Fibroblast of skin of left biceps (primary cell): ENCODE measurements at regions not wholly inside any gene's neighbourhood (a gene's known extent, or its start where the extent isn't known, plus 50 kb on each side); places are given as distances from the start of the nearest gene placed in this dataset.
A peak's percentile ranks its signal among the peaks of the same experiment; 100 is the strongest.

ENCODE experiments used
- DNase-seq, 2 experiments: peaks; one replicate each; pipeline ENCODE4 v3.0.0-alpha.2; 2013; ENCODE audit warnings: low read depth in 2 of 2

DNA sequence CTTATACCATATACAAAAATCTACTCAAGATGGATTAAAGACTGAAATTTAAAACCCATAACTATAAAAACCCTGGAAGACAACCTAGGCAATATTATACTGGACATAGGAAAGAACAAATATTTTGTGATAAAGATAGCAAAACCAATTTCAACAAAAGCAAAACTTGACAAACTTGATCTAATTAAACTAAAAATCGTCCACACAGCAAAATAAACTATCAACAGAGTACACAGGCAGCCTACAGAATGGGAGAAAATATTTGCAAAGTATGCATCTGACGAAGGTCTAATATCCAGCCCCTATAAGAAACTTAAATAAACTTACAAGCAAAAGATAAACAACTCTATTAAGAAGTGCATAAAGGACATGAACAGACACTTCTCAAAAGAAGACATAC, 240.1 kb downstream of the HGF start:
- no peak for DNase-seq

DNA sequence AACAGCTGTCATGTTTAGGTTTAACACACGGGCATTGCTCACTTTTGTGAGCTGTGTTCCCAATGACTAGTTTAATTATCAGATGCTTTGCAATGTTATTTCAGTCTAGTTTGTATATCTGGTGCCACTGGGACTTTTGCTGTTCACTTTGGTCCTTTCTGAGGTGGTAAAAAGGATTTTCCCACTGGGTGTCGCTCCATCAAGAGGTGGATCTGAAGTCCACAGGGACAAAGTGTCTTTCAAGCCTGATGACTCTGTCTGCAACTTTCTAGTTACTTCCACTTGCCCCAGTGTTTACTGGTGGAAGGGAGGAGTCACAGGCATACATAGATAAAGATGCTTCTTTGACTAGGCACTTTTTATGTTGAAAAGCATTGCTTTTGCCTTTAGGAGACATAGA, 242.2 kb downstream of the HGF start:
- DNase-seq = no peak

DNA sequence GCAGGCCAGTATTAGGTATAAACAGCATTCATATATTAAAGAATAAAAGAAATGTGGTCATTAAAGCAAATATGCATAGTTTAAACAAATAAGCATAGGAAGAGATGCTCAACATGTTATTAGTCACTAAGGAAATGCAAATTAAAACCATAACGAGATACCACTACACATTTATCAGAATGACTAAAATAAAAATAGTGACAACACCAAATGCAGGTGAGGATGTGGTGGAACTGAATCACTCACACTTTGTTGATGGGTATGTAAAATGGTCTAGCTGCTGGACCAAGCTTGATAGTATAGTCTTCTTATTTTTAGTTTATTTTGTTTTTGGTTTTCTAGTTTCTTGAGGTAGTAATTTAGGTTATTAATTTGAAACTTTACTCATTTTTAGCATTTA, 242.9 kb downstream of the HGF start:
- no peak for DNase-seq

DNA sequence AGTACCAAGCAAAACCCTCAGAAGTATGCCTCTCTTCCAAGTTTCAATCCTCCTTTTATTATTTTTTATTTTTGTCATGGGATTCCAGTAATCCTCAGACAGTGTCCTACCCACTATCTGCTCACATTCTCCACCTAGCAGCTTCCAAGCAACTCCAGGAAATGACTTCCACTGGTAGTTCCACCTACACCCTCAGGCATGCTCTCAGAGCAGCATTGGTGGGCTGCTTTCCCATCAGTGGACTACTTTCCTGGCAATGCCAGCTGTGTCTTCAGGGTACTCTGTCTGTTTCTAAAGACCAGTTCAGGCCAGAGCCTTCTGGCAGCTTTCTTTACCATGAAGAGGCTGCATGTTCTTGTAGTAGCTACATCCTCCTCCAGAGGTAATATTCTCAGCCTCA, 244.0 kb downstream of the HGF start:
- DNase-seq = no peak

DNA sequence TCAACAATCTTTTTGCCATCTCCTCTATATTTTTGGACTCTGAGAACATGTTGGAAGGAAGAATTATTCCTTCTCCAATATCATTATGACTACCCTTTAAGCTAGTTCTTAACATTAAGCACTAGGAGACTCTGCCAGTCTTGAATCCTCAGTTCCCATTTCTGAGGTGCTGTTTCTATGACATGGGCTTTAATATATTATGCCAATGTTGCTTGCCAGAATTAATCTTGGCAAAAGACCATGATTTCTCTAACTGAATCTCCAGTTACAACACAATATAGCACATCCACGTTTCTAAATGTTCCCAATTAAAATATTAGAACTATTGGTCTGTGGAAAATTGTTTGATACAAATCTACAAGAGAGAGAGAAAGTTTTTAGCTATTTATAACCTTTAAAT, 250.0 kb downstream of the HGF start:
- no peak for DNase-seq

DNA sequence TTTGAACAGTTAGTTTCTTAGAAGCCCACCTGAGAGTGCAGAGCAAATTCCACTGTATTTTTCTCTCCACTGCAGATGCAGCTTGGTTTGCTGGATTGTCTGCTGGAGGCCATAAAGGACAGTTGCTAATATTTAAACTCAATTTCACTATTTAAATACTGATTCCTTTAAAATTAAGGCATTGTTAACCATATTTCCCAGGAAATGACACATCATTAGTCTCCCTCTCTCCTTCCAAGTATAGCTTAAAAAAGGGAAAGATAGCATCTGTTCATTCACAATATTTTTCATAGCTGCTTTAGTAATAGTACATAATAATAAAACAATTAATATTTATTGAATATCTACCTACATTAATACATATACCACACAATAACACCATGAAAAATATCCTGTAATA, 252.9 kb downstream of the HGF start:
- DNase-seq = no peak

DNA sequence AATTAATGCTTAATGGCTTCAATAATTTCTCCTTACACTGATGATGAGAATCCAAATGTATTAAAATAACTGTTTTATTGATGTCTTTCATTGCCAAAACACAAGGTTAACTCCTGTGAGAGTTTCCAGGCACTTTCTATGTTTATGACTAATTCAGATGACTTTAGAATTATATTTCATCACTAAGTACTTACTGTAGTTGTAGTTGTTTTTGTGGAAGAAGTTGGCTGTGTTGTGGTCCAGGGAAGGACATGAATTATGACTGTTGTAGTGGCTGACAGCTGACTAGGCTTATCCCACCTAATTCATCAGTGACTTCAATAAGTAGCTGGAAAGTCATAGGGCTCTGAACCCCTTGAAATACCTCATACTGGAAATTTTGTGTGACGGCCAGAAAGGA, 254.8 kb downstream of the HGF start:
- DNase-seq = peak; percentile 47 to 51

DNA sequence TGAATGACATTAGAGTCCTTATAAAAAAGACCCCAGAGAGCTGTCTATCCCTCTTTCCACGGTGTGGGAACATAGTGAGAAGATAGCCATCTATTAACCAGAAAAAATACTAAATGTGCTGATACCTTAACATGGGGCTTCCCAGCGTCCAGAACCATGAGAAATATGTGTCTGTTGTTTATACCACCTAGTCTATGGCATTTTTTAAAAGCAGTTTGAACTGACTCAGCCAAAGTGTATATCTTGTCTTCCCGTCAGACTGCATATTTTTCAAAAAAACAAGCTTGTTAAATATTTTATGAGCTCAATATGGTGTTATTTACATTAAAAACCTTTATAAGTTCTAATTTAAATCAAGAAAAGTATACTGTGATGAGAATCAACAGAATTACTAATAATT, 255.3 kb downstream of the HGF start:
- DNase-seq = no peak

DNA sequence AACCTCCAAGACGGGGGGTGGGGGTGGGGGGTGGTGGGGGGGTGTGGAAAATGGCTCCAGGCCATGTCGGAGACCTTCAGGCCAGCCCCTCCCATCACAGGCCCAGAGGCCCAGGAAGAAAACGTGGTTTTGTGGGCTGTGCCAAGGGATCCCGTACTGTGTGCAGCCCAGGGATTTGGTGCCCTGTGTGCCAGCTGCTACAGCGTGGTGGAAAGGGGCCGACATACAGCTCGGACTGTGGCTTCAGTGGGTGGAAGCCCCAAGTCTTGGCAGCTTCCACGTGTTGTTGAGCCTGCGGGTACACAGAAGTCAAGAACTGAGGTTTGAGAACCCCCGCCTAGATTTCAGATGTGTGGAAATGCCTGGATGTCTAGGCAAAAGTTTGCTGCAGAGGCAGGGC, 259.7 kb downstream of the HGF start:
- DNase-seq = no peak

DNA sequence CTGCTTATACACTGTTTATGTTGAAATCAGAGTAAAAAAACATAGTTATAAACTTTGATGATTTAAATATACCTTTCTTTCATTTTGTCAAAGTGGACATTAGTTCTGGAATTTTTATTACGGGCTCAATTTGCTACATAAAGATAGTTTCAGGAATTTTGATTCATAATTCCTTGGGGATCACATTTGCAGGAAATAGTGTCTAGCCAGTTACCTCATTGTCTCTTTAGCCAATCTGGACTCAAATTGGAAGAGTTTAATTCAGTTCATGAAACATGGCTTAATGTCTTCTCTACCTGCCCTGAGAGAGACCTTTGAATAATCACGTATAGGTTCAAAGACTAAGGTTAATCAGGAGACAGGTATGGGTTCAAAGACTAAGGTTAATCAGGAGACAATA, 262.6 kb downstream of the HGF start:
- no peak for DNase-seq

DNA sequence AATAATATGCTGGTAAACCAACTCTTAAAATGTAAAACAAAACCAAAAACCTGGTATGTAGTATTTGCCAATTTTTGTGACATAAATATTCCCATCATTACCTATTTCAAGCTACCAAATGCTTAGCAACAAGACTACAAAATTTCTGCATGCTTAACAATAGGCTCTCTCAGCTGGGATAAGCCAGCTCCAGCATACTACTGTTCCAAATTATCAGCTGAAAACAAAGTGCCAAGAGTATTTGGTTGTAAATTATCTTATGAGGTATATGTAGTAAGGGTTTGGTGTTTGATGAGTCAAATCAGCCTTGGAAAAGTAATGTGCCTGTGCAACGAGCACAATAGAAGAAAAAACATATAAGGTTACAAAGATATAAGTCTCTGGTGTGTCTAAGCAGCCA, 263.2 kb downstream of the HGF start:
- DNase-seq = no peak

DNA sequence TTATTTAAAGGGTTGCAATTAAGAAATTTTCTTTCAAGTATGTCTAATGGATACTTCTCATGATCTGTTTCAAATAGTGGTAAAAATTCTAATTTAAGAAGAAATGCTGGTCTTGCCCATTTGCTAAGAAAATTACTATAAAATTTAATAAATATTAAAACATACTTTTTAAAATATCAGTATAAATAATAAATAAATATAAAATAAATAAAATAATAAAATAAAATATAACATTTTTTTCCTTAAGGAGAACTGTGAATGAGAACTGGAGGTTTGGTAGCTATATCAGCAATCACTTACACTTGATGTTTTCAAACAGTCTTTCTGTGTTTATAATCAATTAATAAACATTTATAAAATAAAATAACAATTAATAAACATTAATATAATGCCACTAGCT, 266.1 kb downstream of the HGF start:
- DNase-seq = no peak

DNA sequence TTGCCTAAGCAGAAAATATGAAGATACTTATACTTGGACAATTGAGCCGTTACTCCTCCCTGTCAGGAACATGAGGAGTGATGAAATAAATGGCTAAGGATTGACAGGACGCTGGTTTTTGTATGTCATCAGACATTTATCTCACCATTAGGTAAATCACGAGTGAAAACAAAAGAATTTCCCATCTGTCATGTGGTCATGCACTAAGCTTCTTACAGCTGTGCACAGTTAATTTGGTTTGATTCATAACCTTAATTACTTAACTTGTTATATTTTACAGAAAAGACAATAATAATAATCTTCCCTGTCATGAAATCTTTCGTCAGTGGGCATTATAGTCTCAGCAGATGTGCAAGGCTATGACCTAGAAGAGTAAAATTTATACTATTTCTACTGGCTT, 266.5 kb downstream of the HGF start:
- no peak for DNase-seq

DNA sequence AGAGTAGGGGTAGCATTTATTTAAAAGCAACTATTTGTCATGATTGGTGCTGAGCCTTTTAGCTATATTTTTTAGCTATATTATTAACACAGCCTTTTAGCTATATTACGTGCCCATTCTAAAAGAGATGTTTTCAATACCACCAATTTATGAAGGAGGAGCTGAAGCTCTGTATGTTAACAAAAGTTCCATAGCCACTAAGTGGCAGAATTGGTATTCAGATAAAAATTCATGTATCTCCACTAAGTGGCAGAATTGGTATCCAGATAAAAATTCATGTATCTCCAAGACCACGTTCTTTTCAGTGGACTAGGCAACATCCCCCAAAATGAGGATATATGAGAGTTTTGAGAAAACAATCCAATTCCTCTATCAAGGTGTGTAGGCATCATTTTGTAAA, 268.6 kb downstream of the HGF start:
- no peak for DNase-seq

DNA sequence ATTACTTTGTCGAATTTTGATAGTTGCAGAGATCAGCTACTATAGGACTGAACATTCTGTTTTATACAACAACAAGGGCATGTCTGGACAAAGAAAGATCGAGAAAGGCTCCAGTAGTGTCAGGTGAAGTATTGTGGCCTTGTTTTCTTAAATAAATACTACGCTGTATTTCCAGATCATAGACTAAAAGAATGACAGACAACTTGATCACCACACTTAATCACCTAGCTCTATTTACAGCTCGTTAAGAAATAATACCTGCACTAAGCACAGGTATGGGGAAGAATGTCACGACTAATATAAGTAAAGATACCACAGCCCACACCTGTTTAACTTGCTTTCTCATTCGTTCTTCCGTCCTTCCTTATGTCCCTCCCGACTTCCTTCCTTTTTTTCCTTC, 269.2 kb downstream of the HGF start:
- no peak for DNase-seq

DNA sequence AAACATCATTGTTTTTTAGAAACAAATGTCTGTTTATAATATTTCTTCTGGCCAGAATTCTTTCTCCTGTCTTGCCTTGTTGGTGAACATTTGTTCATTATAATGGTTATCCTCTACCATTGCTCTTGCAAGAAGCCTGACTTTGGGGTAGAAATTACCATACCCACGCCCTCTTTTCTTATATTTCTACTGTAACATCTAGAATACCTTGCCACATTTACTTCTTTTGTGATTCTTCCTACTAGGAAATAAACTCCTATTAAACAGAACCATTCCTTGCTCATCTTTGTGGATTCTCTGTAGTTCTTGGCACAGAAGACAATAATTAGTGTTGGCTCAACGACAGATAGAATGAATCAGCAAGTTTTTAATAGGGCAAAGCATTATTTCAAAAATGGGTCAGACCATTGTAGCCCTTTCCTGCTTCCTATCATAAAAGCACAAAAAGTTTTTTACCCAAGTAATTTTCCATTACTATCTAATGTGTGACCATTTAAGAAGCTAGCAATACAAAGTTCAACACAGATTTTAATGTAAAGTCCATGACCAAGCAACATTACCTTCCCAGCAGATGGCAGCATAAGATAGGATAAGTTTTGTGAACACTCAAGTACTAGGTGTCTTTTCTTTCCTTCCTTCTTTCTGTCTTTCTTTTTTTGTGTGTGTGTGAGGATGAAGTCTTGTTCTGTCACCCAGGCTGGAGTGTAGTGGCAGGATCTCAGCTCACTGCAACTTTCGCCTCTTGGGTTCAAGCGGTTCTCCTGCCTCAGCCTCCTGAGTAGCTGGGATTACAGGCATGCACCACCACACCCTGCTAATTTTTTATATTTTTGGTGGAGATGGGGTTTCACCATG, 270.4 kb downstream of the HGF start:
- peak; percentile 64 to 68 for DNase-seq

DNA sequence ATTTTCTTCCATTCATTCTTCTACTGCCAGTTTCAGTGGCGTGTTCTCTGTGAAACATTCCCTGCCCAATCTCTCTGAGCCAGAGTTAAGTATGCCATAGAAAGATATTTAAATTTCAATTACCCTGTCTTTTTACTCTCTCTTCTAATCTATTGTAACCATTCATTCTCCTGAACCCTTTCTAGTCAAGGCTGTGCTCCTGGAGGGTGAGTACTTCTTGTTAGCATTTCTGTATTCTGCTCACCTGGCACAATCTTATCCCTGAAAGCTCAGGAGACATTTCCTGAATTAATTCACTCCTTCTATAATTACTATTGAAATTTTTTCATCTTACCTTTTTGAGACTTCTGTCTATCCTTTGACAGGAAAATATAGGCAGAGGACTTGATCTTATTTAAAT, 271.7 kb downstream of the HGF start:
- no peak for DNase-seq

DNA sequence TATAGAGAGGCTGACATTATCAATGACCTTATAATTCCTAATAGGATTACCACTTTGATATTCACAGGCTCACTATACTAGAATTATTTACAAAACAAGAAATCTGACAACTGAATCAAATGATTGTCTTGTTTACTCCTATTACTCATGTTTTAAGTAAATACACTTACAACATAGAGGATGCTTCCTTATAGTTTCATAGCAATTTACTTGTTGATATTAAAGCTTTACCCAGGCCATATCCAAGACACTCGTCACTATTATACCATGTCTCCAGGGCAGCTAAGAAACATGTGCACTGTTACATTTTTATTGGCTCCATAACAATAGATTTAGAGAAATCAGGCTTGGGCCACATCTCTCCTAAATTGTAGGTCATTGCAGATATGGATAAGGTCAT, 276.9 kb downstream of the HGF start:
- no peak for DNase-seq

DNA sequence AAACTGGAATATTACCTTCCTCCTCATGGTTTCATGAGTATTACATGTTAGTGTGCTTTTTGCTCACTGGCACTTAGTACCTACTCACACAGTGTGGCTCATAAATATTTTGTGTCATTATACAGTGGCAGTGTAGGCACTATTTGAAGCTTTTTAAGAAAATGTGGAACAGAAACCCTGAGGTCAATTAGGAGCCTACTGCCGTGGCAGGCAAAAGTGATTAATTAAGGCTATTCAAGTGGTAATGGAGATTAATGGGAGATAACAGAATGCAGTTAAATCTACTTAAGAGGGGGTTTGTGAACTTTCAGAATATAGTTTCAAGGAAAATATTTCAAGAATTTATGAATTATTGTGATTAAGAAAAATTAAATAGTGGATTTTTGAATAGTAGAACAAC, 277.6 kb downstream of the HGF start:
- no peak for DNase-seq

DNA sequence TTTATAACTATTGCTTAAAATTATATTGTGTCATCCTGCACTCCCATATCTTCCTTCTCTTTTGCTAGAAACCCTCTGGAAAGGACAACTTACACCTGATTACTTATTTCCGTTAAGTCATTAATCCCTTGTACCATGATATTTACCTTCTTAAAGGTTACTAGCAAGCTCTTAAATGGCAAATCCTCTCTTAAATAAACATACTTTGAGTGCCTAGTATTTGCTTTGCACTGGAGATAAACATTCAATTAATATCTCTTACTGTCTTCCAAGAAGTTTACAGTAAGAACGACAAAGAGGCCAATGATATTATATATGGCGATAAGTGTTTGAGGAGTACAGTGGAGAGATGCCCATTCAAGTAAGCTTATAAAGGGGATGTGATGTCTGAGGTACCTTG, 278.3 kb downstream of the HGF start:
- DNase-seq = no peak

DNA sequence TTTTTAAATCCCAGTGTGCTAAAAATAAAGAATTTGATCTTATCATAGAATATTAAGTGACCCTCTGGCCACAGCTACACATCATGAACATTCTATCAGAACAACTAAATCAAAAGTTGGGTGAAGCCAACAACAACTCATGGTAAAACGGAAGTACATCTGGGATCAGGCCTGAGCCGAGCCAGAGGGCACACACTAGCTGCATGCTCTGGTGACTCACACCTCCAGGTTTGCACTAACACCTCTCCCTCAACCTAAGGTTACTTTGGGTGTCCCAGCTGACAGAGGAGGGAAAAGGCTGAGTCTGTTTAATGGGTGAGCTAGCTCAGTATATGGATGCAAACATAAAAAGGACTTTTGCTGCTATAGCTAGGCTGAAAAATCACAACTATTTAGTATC, 281.6 kb downstream of the HGF start:
- DNase-seq = no peak

DNA sequence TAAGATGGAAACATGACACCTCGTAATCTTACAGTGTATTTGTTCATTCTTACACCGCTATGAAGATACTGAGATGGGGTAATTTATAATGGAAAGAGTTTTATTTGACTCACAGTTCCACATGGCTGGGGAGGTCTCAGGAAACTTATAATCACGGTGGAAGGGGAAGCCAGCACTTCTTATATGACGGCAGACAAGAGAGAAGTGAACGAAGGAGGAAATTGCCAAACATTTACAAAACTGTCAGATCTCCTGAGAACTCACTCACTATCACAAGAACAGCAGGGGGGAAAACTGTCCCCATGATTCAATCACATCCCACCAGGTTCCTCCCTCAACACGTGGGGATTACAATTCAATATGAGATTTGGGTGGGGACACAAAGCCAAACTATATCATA, 282.3 kb downstream of the HGF start:
- DNase-seq = no peak

DNA sequence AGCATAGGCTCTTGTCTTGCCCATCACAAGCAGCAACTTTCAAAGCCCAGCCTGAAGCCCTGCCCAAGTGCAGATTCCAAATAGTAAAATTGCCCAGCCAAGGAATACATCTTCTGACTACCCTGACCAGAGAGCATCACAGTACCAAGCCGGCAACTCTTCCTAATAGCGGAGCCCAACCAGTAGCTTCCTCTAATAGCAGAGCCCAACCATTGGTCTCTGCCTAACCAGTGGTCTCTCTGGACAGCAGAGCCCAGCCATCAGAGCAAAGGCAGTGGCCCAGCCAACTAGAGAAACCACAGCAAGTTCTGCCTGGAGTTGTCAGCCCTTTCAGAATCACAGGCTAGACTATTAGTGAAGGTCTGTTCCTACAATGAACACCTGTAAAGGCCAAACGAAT, 285.6 kb downstream of the HGF start:
- peak; percentile 86 to 87 for DNase-seq

DNA sequence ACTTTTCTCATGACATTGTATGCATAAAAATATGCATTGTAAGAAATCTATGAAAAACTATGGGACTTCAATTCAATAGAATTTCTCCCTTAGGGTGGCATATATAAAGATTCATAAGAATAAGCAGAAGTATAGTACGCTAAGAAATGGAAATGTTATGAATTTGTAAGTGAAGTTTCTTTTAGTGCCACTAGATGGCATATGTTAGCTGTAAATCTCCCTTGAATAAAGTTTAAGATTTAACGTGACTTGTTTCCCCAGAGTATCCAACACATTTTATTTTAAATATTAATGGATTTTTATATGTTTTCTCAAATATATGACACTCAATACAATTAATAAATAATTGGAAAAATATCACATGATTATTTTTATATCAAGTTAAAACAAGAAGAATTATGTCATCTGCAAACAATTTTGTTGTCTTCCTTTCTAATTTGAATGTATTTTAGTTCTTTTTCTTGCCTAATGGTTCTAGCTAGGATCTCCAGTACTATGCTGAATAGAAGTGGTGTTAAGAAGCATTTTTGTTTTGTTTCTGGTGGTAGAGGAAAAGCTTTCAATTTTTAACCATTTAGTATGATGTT, 287.2 kb downstream of the HGF start:
- DNase-seq = no peak
